BLaER1 treated with 17β-estradiol and CSF1 and Interleukin-3, amounts not matched to agents 10 nM and 100 nM (cell line): ENCODE measurements at regions not wholly inside any gene's neighbourhood (a gene's known extent, or its start where the extent isn't known, plus 50 kb on each side); places are given as distances from the start of the nearest gene placed in this dataset.

Source experiments
- H3K27ac ChIP-seq, 11 experiments: shearing (Covaris generic); formaldehyde crosslinking; 2 replicates each; pipeline ENCODE4 v1.8.1; 2022
- H3K27me3 ChIP-seq, 11 experiments: shearing (Covaris generic); formaldehyde crosslinking; 2 replicates each; pipeline ENCODE4 v1.8.1; 2022
- H3K36me3 ChIP-seq, 11 experiments: shearing (Covaris generic); formaldehyde crosslinking; 2 replicates each; pipeline ENCODE4 v1.8.1; 2022
- H3K4me1 ChIP-seq, 10 experiments: shearing (Covaris generic); formaldehyde crosslinking; 2 replicates each; pipeline ENCODE4 v1.8.1; 2022
- H3K4me2 ChIP-seq, 11 experiments: shearing (Covaris generic); formaldehyde crosslinking; 2 replicates each; pipeline ENCODE4 v1.8.1; 2022
- H3K4me3 ChIP-seq, 10 experiments: shearing (Covaris generic); formaldehyde crosslinking; 2 replicates each; pipeline ENCODE4 v1.8.1; 2022
- H3K9ac ChIP-seq, 11 experiments: shearing (Covaris generic); formaldehyde crosslinking; 2 replicates each; pipeline ENCODE4 v1.8.1; 2022
- H3K9me3 ChIP-seq, 11 experiments: shearing (Covaris generic); formaldehyde crosslinking; replicated peaks in 1 of 11; 2 replicates each; pipeline ENCODE4 v1.8.1; 2022
- H4K20me1 ChIP-seq, 11 experiments: shearing (Covaris generic); formaldehyde crosslinking; 2 replicates each; pipeline ENCODE4 v1.8.1; 2022
- Cebpa-rat ChIP-seq, 11 experiments: shearing (Covaris generic); IDR thresholded peaks; 2 replicates each; pipeline ENCODE4 v1.8.1; 2022

- H3K9ac ChIP-seq = no peak overlapping the region
- no peaks in the 10 kb centered on the region for H4K20me1 ChIP-seq
- no peaks in the 10 kb centered on the region for H3K36me3 ChIP-seq
- peaks cover 0 to 45% (median 0%) of the 10 kb centered on the region in 11 experiments; a peak in 4 of 22 replicates for H3K27me3 ChIP-seq
- H3K9me3 ChIP-seq = no peaks in the 10 kb centered on the region
- H3K4me3 ChIP-seq = no peak overlapping the region
- no peak overlapping the region for H3K4me2 ChIP-seq
- peaks cover 0 to 8% (median 0%) of the 10 kb centered on the region in 10 experiments; a peak in 5 of 20 replicates for H3K4me1 ChIP-seq
- TF ChIP-seq Cebpa-rat (IDR thresholded peaks at IDR 0.05) = no peak
- H3K27ac ChIP-seq = no peak overlapping the region
Observed at GRCh38 chr18:34042423-34043146, 182.1 kb downstream of the NOL4 start.

GRCh38 chr18:34039611-34040010, 185.1 kb downstream of the NOL4 start:
- no peak for TF ChIP-seq Cebpa-rat (IDR thresholded peaks at IDR 0.05)
- H3K4me3 ChIP-seq = no peak overlapping the region
- no peaks in the 10 kb centered on the region for H3K9me3 ChIP-seq
- peaks cover 0 to 8% (median 0%) of the 10 kb centered on the region in 10 experiments; a peak in 5 of 20 replicates for H3K4me1 ChIP-seq
- no peak overlapping the region for H3K27ac ChIP-seq
- peaks cover 0 to 69% (median 0%) of the 10 kb centered on the region in 11 experiments; a peak in 4 of 22 replicates for H3K27me3 ChIP-seq
- H3K4me2 ChIP-seq = peak overlapping the region in 9 of 11 experiments; percentile 2 to 70 (median 46); a peak in 13 of 22 replicates
- no peaks in the 10 kb centered on the region for H4K20me1 ChIP-seq
- no peak overlapping the region for H3K9ac ChIP-seq
- H3K36me3 ChIP-seq = no peaks in the 10 kb centered on the region

GRCh38 chr18:34039201-34039600, 185.5 kb downstream of the NOL4 start:
- peak overlapping the region in 9 of 11 experiments; percentile 2 to 70 (median 46); a peak in 14 of 22 replicates for H3K4me2 ChIP-seq

GRCh38 chr18:34038086-34038485, 186.6 kb downstream of the NOL4 start:
- H3K4me2 ChIP-seq = no peak overlapping the region
- no peaks in the 10 kb centered on the region for H3K36me3 ChIP-seq
- peaks cover 0 to 9% (median under 1%) of the 10 kb centered on the region in 11 experiments; a peak in 8 of 22 replicates for H3K9me3 ChIP-seq
- TF ChIP-seq Cebpa-rat (IDR thresholded peaks at IDR 0.05) = no peak
- H3K27ac ChIP-seq = no peak overlapping the region
- no peaks in the 10 kb centered on the region for H4K20me1 ChIP-seq
- peaks cover 0 to 71% (median 0%) of the 10 kb centered on the region in 11 experiments; a peak in 4 of 22 replicates for H3K27me3 ChIP-seq
- H3K4me1 ChIP-seq = peaks cover 0 to 8% (median 0%) of the 10 kb centered on the region in 10 experiments; a peak in 5 of 20 replicates
- H3K4me3 ChIP-seq = no peak overlapping the region
- H3K9ac ChIP-seq = no peak overlapping the region

More at GRCh38 chr18:34039201-34039600, 185.5 kb downstream of the NOL4 start:
- Histone ChIP-seq H3K27me3 (peaks cover 0 to 69% (median 0%) of the 10 kb centered on the region in 11 experiments; a peak in 4 of 22 replicates), H3K9ac (no peak overlapping the region), H3K36me3 (no peaks in the 10 kb centered on the region), H3K9me3 (peaks cover 0 to 3% (median 0%) of the 10 kb centered on the region in 11 experiments; a peak in 1 of 22 replicates), H3K4me1 (peaks cover 0 to 8% (median 0%) of the 10 kb centered on the region in 10 experiments; a peak in 5 of 20 replicates), H4K20me1 (no peaks in the 10 kb centered on the region), H3K27ac (no peak overlapping the region), H3K4me3 (no peak overlapping the region)
- no peak for TF ChIP-seq Cebpa-rat (IDR thresholded peaks at IDR 0.05)

- H3K27me3 ChIP-seq = peaks cover 0 to 77% (median 0%) of the 10 kb centered on the region in 11 experiments; a peak in 4 of 22 replicates
- no peak for TF ChIP-seq Cebpa-rat (IDR thresholded peaks at IDR 0.05)
- peaks cover 9 to 21% (median 15%) of the 10 kb centered on the region in 11 experiments; a peak in 20 of 22 replicates for H3K9me3 ChIP-seq
- H3K9ac ChIP-seq = no peak overlapping the region
- no peak overlapping the region for H3K4me3 ChIP-seq
- H3K36me3 ChIP-seq = no peaks in the 10 kb centered on the region
- no peaks in the 10 kb centered on the region for H4K20me1 ChIP-seq
- H3K4me2 ChIP-seq = no peak overlapping the region
- H3K4me1 ChIP-seq = peaks cover 0 to under 1% (median 0%) of the 10 kb centered on the region in 10 experiments; a peak in 3 of 20 replicates
- no peak overlapping the region for H3K27ac ChIP-seq
Observed at GRCh38 chr18:34033968-34034367, 190.7 kb downstream of the NOL4 start.

GRCh38 chr18:34031810-34032209, 192.9 kb downstream of the NOL4 start:
- H3K27ac ChIP-seq = no peak overlapping the region
- H4K20me1 ChIP-seq = no peaks in the 10 kb centered on the region
- TF ChIP-seq Cebpa-rat (IDR thresholded peaks at IDR 0.05) = no peak
- peaks cover 9 to 21% (median 15%) of the 10 kb centered on the region in 11 experiments; a peak in 20 of 22 replicates for H3K9me3 ChIP-seq
- H3K27me3 ChIP-seq = peaks cover 0 to 80% (median 0%) of the 10 kb centered on the region in 11 experiments; a peak in 4 of 22 replicates
- no peak overlapping the region for H3K9ac ChIP-seq
- H3K4me3 ChIP-seq = no peak overlapping the region
- H3K36me3 ChIP-seq = no peaks in the 10 kb centered on the region
- H3K4me1 ChIP-seq = no peaks in the 10 kb centered on the region
- no peak overlapping the region for H3K4me2 ChIP-seq

GRCh38 chr18:34028324-34028723, 196.4 kb downstream of the NOL4 start:
- Histone ChIP-seq H3K4me1 (no peaks in the 10 kb centered on the region), H3K4me2 (no peak overlapping the region), H3K4me3 (no peak overlapping the region), H3K27me3 (peaks cover 0 to 81% (median 0%) of the 10 kb centered on the region in 11 experiments; a peak in 4 of 22 replicates), H3K9me3 (peaks cover 9 to 15% (median 11%) of the 10 kb centered on the region in 11 experiments; a peak in 20 of 22 replicates), H4K20me1 (no peaks in the 10 kb centered on the region), H3K9ac (no peak overlapping the region), H3K27ac (no peak overlapping the region), H3K36me3 (no peaks in the 10 kb centered on the region)
- TF ChIP-seq Cebpa-rat (IDR thresholded peaks at IDR 0.05) = no peak

GRCh38 chr18:34025191-34025801, 199.4 kb downstream of the NOL4 start:
- H3K36me3 ChIP-seq = no peaks in the 10 kb centered on the region
- no peaks in the 10 kb centered on the region for H3K4me1 ChIP-seq
- TF ChIP-seq Cebpa-rat (IDR thresholded peaks at IDR 0.05) = no peak
- no peaks in the 10 kb centered on the region for H4K20me1 ChIP-seq
- no peak overlapping the region for H3K4me2 ChIP-seq
- H3K9ac ChIP-seq = no peak overlapping the region
- no peak overlapping the region for H3K27ac ChIP-seq
- H3K4me3 ChIP-seq = no peak overlapping the region
- H3K9me3 ChIP-seq = no peaks in the 10 kb centered on the region
- peaks cover 0 to 58% (median 0%) of the 10 kb centered on the region in 11 experiments; a peak in 4 of 22 replicates for H3K27me3 ChIP-seq

GRCh38 chr18:34023471-34023870, 201.2 kb downstream of the NOL4 start:
- Histone ChIP-seq H4K20me1 (no peaks in the 10 kb centered on the region), H3K27me3 (peaks cover 0 to 42% (median 0%) of the 10 kb centered on the region in 11 experiments; a peak in 4 of 22 replicates), H3K36me3 (no peaks in the 10 kb centered on the region), H3K9ac (no peak overlapping the region), H3K4me1 (no peaks in the 10 kb centered on the region), H3K4me2 (no peak overlapping the region), H3K9me3 (no peaks in the 10 kb centered on the region), H3K4me3 (no peak overlapping the region), H3K27ac (no peak overlapping the region)
- TF ChIP-seq Cebpa-rat (IDR thresholded peaks at IDR 0.05) = no peak
